ENCODE measurements at regions not wholly inside any gene's neighbourhood (a gene's known extent, or its start where the extent isn't known, plus 50 kb on each side); places are given as distances from the start of the nearest gene placed in this dataset.

GRCh38 chr5:113969901-113970300 is 392.0 kb upstream of the KCNN2 start:
- TF ChIP-seq CTCF (IDR thresholded peaks at IDR 0.05; ENCODE audit: low read depth, low read length) (no peak), EZH2phosphoT487 (IDR thresholded peaks at IDR 0.05; ENCODE audit: low read depth) (no peak)
